A549 (cell line): ENCODE measurements at regions not wholly inside any gene's neighbourhood (a gene's known extent, or its start where the extent isn't known, plus 50 kb on each side); places are given as distances from the start of the nearest gene placed in this dataset.

Experiments used
- CTCF ChIP-seq: fragments of >200 bp; sonication (Bioruptor Twin); formaldehyde crosslinking; IDR thresholded peaks from 3 replicates; pipeline ENCODE4 v1.5.1; 2016
- EP300 ChIP-seq, 2 experiments: fragments of >200 bp; sonication (Bioruptor Twin); formaldehyde crosslinking; IDR thresholded peaks; 2 replicates in 1 of 2; 3 replicates in 1 of 2; pipeline ENCODE4 v1.6.1; 2016 to 2017
- NR3C1 ChIP-seq: fragments of >200 bp; sonication (Bioruptor Twin); formaldehyde crosslinking; IDR thresholded peaks from 3 replicates; pipeline ENCODE4 v1.6.1; 2017
- POLR2A ChIP-seq: IDR thresholded peaks from 2 replicates; pipeline ENCODE4 v1.6.1; 2012; ENCODE audit warnings: mild to moderate bottlenecking, low read length
- RAD21 ChIP-seq, 2 experiments: fragments of >200 bp in 1 of 2; sonication (Bioruptor Twin) in 1 of 2; formaldehyde crosslinking in 1 of 2; IDR thresholded peaks in 1 of 2; conservative IDR thresholded peaks in 1 of 2; 2 replicates in 1 of 2; 3 replicates in 1 of 2; pipeline ENCODE4 v1.6.1; 2012 to 2018; ENCODE audit warnings: inconsistent platforms in 1 of 2
- SMC3 ChIP-seq: fragments of >200 bp; sonication (Bioruptor Twin); formaldehyde crosslinking; IDR thresholded peaks from 3 replicates; pipeline ENCODE4 v1.6.1; 2018; ENCODE audit warnings: inconsistent platforms

- TF ChIP-seq CTCF (no peak), NR3C1 (no peak), POLR2A (no peak), EP300 (IDR thresholded peaks at IDR 0.05) (no peak), SMC3 (no peak), RAD21 (conservative IDR thresholded peaks at IDR 0.05 in 1 of 2, IDR thresholded peaks at IDR 0.05 in 1 of 2) (no peak)
These were observed 94.4 kb upstream of the NAA20 start for GRCh38 chr20:19922716-19923115.
